ENCODE measurements at regions not wholly inside any gene's neighbourhood (a gene's known extent, or its start where the extent isn't known, plus 50 kb on each side); places are given as distances from the start of the nearest gene placed in this dataset.

- H3K4me3 ChIP-seq: no peak overlapping the region
- DNase-seq (no peak), ATAC-seq (no peak)
- H3K9me3 ChIP-seq: no peaks in the 10 kb centered on the region
- H3K27ac ChIP-seq: no peak overlapping the region
- no peaks in the 10 kb centered on the region for H3K36me3 ChIP-seq (ENCODE audit: insufficient read depth in 1 of 2, low read depth in 1 of 2)
- intact Hi-C loops (cut with DNase I): no loop called here
- TF ChIP-seq CTCF (IDR thresholded peaks at IDR 0.05): no peak
- 67 to 74% (median 71%) methylated on average over 13 of the region's 13 CpGs for WGBS, 3 donors
- no peaks in the 10 kb centered on the region for H3K27me3 ChIP-seq (ENCODE audit: insufficient read depth in 3 of 3, low read length in 2 of 3)
- H3K4me1 ChIP-seq: peaks cover 4% of the 10 kb centered on the region
Measured at GRCh38 chr1:228862542-228863505, 127.5 kb downstream of the RHOU start.

- ATAC-seq (no peak), DNase-seq (no peak)
- 86 to 98% (median 93%) methylated on average over 7 of the region's 7 CpGs for WGBS, 3 donors
- Histone ChIP-seq H3K27ac (no peak overlapping the region), H3K36me3 (ENCODE audit: insufficient read depth in 1 of 2, low read depth in 1 of 2) (no peaks in the 10 kb centered on the region), H3K27me3 (ENCODE audit: insufficient read depth in 3 of 3, low read length in 2 of 3) (no peaks in the 10 kb centered on the region), H3K9me3 (no peaks in the 10 kb centered on the region), H3K4me3 (no peak overlapping the region), H3K4me1 (peaks cover 4% of the 10 kb centered on the region)
- intact Hi-C loops (cut with DNase I): no loop called here
- no peak for TF ChIP-seq CTCF (IDR thresholded peaks at IDR 0.05)
Measured at GRCh38 chr1:228863776-228864175, 128.5 kb downstream of the RHOU start.

- WGBS, 3 donors: 86 to 95% (median 86%) methylated on average over 7 of the region's 7 CpGs
- no peak for TF ChIP-seq CTCF (IDR thresholded peaks at IDR 0.05)
- no peak for DNase-seq
Measured at GRCh38 chr1:228865627-228866330, 130.5 kb downstream of the RHOU start.

GRCh38 chr1:228866468-228866867, 131.2 kb downstream of the RHOU start:
- Histone ChIP-seq H3K36me3 (ENCODE audit: insufficient read depth in 1 of 2, low read depth in 1 of 2) (no peaks in the 10 kb centered on the region), H3K4me1 (peaks cover 2% of the 10 kb centered on the region), H3K27ac (no peak overlapping the region), H3K4me3 (no peak overlapping the region), H3K27me3 (ENCODE audit: insufficient read depth in 3 of 3, low read length in 2 of 3) (no peaks in the 10 kb centered on the region), H3K9me3 (no peaks in the 10 kb centered on the region)
- ATAC-seq (no peak), DNase-seq (no peak)
- intact Hi-C loops (cut with DNase I): no loop called here
- 73 to 77% (median 77%) methylated on average over 11 of the region's 11 CpGs for WGBS, 3 donors
- TF ChIP-seq CTCF (IDR thresholded peaks at IDR 0.05): no peak

More at GRCh38 chr1:228865627-228866330, 130.5 kb downstream of the RHOU start:
- intact Hi-C loops (cut with DNase I): no loop called here
- Histone ChIP-seq H3K36me3 (ENCODE audit: insufficient read depth in 1 of 2, low read depth in 1 of 2) (no peaks in the 10 kb centered on the region), H3K27me3 (ENCODE audit: insufficient read depth in 3 of 3, low read length in 2 of 3) (no peaks in the 10 kb centered on the region), H3K27ac (no peak overlapping the region), H3K9me3 (no peaks in the 10 kb centered on the region), H3K4me3 (no peak overlapping the region), H3K4me1 (peaks cover 4% of the 10 kb centered on the region)
- ATAC-seq: no peak

All from psoas muscle (tissue), 7 donors.